ENCODE measurements at regions not wholly inside any gene's neighbourhood (a gene's known extent, or its start where the extent isn't known, plus 50 kb on each side); places are given as distances from the start of the nearest gene placed in this dataset.

DNA sequence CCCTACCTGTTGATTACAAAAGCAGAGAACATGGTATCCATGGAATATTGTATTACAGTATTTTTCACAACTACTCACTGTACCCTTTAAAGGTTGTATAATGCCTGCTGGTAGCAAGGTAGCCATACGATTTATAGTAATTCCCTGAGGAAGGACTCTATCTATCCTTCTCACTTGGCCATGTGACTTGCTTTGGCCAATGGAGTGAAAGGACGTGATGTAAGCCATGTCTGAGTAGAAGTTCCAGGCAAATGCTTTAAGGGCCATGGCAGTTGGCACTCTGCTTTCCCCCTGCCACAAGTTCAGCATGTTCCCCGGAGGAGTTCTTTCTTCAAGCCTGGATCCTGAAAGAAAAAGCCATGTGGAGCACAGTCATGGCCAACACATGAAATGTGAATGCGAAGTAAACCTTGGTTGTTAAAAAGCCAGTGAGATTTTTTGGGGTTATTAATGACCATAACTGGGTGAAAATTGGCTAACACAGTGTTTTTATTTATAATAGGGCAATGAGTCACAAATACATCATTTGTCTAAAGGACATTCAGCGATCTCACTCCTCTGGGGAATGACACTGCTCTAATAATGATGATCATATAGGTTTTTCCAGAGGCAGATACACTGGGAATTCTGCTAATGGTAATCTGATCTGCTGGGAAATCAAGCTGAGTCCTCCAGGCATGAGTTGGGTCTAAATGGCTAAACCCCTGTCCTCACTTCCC is 67.4 kb upstream of the SLC38A2 start:
- Histone ChIP-seq H3K4me3 (replicated peaks in 1 of 3; ENCODE audit: insufficient read depth in 1 of 3, low read depth in 1 of 3, low read length in 3 of 3) (no peak overlapping the region), H3K36me3 (ENCODE audit: control insufficient read depth in 2 of 2, extremely low read depth in 1 of 2, insufficient read depth in 2 of 2, low read length in 2 of 2) (no peaks in the 10 kb centered on the region), H3K27me3 (ENCODE audit: control insufficient read depth in 2 of 2, insufficient read depth in 2 of 2, low read length in 2 of 2) (no peaks in the 10 kb centered on the region), H3K79me2 (ENCODE audit: control insufficient read depth, insufficient read depth, low read length) (no peaks in the 10 kb centered on the region), H2AFZ (ENCODE audit: low read depth, low read length) (peak overlapping the region; percentile 18), H3K9me3 (replicated peaks; ENCODE audit: control insufficient read depth, insufficient read depth, low read length) (no peaks in the 10 kb centered on the region), H3K27ac (ENCODE audit: insufficient read depth, low read depth, low read length) (peak overlapping the region; percentile 79), H3K9ac (replicated peaks; ENCODE audit: extremely low read depth, insufficient read depth, low read length) (no peak overlapping the region), H3K4me1 (ENCODE audit: control insufficient read depth, extremely low read depth, insufficient read depth, low read length) (peaks cover 57% of the 10 kb centered on the region), H4K20me1 (replicated peaks; ENCODE audit: control insufficient read depth, extremely low read depth, insufficient read depth, low read length) (no peaks in the 10 kb centered on the region), H3K4me2 (ENCODE audit: insufficient read depth, low read length) (peak overlapping the region; percentile 18), H3K9me1 (replicated peaks; ENCODE audit: control insufficient read depth, extremely low read depth, insufficient read depth, low read length) (no peaks in the 10 kb centered on the region)
- intact Hi-C loops (cut with micrococcal nuclease) (no loop called here), dilution Hi-C loops (cut with MboI; ENCODE audit: extremely low pct_ligation_motif_present, low sequenced_read_pairs) (no loop called here)
- ChIA-PET CTCF (interaction anchor here (0.9 to 2.4 kb wide), 4 partner anchors 8 to 222 kb away, joined by 3 to 8 read pairs (median 4); no protein-coding TSS in a partner anchor), POLR2A (no interaction called here)
- FAIRE-seq = no peak
- TSS peak; percentile 72 for BruUV-seq (replicated peaks)
- no peak for DNase-seq (ENCODE audit: low read depth, low spot score)
- TF ChIP-seq FOS (IDR thresholded peaks at IDR 0.05; ENCODE audit: borderline replicate concordance, insufficient read depth, low read length) (peak; percentile 29), GATA2 (IDR thresholded peaks at IDR 0.05; ENCODE audit: insufficient read depth, insufficient read length, low read depth, low read length) (no peak)
- TF ChIP-seq, protein P1, sequence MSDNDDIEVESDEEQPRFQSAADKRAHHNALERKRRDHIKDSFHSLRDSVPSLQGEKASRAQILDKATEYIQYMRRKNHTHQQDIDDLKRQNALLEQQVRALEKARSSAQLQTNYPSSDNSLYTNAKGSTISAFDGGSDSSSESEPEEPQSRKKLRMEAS (IDR thresholded peaks at IDR 0.05; ENCODE audit: insufficient read depth, insufficient read length) = no peak
- TF ChIP-seq, protein P2, sequence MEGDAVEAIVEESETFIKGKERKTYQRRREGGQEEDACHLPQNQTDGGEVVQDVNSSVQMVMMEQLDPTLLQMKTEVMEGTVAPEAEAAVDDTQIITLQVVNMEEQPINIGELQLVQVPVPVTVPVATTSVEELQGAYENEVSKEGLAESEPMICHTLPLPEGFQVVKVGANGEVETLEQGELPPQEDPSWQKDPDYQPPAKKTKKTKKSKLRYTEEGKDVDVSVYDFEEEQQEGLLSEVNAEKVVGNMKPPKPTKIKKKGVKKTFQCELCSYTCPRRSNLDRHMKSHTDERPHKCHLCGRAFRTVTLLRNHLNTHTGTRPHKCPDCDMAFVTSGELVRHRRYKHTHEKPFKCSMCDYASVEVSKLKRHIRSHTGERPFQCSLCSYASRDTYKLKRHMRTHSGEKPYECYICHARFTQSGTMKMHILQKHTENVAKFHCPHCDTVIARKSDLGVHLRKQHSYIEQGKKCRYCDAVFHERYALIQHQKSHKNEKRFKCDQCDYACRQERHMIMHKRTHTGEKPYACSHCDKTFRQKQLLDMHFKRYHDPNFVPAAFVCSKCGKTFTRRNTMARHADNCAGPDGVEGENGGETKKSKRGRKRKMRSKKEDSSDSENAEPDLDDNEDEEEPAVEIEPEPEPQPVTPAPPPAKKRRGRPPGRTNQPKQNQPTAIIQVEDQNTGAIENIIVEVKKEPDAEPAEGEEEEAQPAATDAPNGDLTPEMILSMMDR (IDR thresholded peaks at IDR 0.05; ENCODE audit: extremely low read depth in 1 of 2, insufficient read depth in 1 of 2, low read depth in 1 of 2, low read length in 2 of 2) = no peak

Measured in endothelial cell of umbilical vein (primary cell).